Kidney tubule cell (primary cell): ENCODE measurements at regions not wholly inside any gene's neighbourhood (a gene's known extent, or its start where the extent isn't known, plus 50 kb on each side); places are given as distances from the start of the nearest gene placed in this dataset.
"Not testable (repeated sequence)": the region's sequence is repeated elsewhere in the genome, so short reads cannot be mapped to it uniquely, and the experiment has no call there.

Experiments
- DNase-seq: peaks from one replicate; pipeline ENCODE4 v3.0.0-alpha.2; 2018; ENCODE audit warnings: low spot score

- no peak for DNase-seq
Measured at GRCh38 chr16:86869288-86870022, 291.1 kb downstream of the FOXL1 start.

DNA sequence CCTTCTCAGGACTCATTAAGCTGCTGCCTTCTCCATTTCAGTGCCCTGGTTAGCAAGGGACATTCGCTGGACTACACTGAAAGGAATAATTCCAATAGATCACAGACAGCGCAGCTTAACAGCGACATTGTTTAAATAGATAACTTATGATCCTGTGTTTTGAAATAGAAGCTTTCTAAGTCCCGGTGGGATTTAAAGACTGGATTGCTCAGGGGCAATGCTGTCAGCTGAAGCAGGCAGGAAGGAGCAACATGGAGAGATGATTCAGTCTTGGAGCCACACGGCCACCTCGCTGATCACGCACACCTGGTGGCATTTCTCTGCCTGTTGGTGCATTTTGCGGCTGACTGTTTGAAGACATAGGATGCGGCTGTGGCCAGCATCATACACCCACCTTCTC lies 292.0 kb downstream of the FOXL1 start:
- no peak for DNase-seq

DNA sequence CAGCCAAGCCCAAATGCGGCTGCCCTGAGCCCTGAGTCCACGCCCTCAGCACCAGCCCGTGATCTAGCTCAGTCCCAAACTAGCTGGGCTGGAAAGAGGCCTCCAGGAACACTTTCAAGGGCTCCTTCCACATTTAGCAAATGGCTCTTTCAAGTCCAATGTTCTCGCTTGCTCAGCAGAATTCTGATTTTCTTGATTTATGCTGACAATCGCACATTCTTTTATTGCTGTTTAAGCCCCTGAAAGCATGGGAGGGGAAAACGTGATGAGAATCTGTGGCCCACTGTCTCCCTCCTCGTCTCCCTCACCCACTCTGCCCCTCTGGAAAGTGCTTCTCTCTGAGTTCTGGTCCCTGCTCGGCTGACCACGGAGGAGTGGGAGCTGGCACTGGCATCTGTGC lies 293.8 kb downstream of the FOXL1 start:
- no peak for DNase-seq

- DNase-seq: no peak
Measured at GRCh38 chr16:86872833-86873232, 294.5 kb downstream of the FOXL1 start.

GRCh38 chr16:86874141-86874540 lies 295.8 kb downstream of the FOXL1 start:
- peak; percentile 23 for DNase-seq

DNA sequence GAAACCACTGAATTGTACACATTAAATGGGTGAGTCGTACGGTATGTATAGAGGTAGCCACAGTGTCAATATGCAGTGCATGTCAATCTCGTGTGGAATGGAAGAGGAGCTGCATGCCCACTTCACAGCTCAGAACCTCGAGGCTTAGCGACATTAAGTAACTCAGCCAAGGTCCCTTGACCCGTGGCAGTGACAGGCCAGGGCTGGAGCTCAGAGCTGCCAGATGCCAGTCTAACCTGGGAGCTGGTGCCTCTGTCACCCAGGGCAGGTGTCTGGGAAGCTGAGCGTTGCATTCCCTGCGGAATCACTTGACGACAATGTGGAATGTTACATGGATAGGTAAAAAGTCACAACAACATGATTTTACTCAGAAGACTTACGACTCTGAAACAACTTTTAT lies 298.1 kb downstream of the FOXL1 start:
- no peak for DNase-seq

- DNase-seq: no peak
Measured at GRCh38 chr16:86877108-86877507, 298.8 kb downstream of the FOXL1 start.

DNA sequence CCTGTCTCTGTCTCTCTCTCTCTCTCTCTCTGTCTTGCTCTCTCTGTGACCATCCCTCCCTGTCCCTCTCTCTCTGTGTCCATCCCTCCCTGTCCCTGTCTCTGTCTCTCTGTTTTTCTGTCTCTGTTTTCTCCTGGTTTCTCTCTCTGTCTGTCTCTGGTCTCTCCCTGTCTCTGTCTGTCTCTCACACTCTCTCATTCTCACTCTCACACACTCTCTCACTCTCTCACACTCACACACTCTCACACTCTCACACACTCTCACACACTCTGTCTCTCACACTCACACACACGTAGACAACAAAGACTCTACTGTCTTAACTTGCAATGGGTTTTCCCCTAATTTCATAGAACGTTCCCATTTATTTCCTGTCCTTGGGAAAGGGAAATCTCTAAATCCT lies 299.5 kb downstream of the FOXL1 start:
- no peak for DNase-seq

GRCh38 chr16:86878236-86879080 lies 300.1 kb downstream of the FOXL1 start:
- no peak for DNase-seq

- DNase-seq: no peak
Measured at GRCh38 chr16:86879268-86879667, 300.9 kb downstream of the FOXL1 start.

DNA sequence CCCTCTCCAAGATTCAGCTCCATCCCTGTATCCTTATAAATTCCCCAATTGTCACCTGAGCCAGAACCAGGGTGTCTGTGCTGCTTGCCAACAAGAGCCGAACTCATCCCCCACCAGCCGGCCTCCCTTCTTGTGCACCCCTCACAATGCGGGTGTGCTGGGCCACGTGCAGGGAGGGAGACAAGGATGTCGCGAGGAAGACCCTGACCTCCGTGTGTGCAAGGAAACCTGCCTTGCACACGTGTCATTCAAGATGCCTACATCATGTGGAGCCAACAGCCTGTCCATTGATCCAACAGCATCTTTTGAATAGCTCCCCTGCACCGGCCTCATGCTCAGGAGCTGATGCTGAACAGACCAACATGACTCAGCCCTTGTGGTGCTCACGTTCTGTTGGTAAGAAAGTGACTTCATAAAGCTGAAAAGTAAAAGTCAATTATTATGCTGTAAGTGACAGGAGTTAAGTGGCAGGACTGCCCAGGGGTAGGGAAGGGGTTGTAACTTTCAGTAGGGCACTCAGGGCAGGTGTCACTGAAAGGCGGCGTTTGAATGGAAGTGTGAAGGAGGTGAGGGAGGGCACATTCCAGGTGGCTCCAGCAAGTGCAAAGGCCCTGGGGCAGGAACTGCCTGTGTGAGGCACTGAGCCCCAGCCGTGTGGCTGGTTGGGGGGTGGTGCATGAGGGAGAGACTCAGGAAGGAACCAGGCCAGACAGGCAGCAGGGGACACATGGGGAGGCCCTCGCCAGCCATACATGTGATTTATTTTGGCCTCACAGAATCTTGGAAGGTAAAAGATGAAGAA lies 302.2 kb downstream of the FOXL1 start:
- DNase-seq: no peak

- DNase-seq: no peak
Measured at GRCh38 chr16:86881118-86881510, 302.8 kb downstream of the FOXL1 start.

- no peak for DNase-seq
Measured at GRCh38 chr16:86881861-86882273, 303.5 kb downstream of the FOXL1 start.

DNA sequence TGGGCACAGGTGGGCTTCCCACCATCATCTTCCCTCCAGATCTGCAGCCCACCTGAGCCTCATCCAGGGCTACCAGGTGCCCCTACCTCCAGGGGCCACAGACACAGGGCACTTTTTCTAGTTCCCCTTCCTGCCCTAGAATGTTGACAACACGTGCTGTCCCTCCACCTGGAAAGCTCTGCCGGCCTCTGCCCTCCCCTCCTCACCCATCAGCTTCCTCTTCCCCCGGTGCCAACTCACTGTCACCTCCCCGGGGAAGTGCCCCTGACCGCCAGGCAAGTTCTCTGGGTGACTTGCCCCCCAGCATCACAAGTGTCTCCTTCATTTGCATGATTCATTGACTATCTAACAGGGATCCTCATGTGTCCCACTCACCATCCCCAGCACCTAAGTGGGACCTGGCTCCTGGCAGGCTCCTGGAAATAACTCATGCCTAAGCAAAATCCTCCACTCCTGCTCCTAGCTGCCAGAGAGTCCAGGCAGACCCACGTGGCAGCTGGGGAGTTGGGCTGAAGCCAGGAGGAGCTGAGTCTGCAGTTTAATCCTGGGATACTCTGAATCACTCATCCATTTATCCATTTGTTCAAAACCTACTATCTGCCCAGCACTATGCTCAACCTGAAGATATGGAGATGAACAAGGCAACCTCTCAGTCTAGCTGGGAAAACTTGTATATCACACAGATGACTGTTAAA lies 304.4 kb downstream of the FOXL1 start:
- DNase-seq: peak; percentile 74

- DNase-seq: no peak
Measured at GRCh38 chr16:86883583-86884389, 305.4 kb downstream of the FOXL1 start.

DNA sequence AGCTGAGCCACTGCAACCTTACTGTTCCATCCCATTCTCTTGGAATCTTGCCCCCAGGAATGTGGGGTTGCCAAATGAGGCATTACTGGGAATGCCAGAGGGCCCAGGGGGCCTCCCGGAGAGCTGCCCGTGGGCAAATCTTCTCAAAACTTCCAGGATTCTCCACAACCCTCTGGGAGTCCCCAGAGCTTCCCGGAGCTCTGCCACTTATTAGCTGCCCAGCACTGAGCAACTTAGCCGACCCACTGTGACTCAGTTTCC lies 306.0 kb downstream of the FOXL1 start:
- DNase-seq: peak; percentile 33

GRCh38 chr16:86885139-86885538 lies 306.8 kb downstream of the FOXL1 start:
- DNase-seq: no peak

- DNase-seq: peak; percentile 33
Measured at GRCh38 chr16:86886651-86887050, 308.3 kb downstream of the FOXL1 start.

GRCh38 chr16:86887416-86887815 lies 309.1 kb downstream of the FOXL1 start:
- DNase-seq: no peak

DNA sequence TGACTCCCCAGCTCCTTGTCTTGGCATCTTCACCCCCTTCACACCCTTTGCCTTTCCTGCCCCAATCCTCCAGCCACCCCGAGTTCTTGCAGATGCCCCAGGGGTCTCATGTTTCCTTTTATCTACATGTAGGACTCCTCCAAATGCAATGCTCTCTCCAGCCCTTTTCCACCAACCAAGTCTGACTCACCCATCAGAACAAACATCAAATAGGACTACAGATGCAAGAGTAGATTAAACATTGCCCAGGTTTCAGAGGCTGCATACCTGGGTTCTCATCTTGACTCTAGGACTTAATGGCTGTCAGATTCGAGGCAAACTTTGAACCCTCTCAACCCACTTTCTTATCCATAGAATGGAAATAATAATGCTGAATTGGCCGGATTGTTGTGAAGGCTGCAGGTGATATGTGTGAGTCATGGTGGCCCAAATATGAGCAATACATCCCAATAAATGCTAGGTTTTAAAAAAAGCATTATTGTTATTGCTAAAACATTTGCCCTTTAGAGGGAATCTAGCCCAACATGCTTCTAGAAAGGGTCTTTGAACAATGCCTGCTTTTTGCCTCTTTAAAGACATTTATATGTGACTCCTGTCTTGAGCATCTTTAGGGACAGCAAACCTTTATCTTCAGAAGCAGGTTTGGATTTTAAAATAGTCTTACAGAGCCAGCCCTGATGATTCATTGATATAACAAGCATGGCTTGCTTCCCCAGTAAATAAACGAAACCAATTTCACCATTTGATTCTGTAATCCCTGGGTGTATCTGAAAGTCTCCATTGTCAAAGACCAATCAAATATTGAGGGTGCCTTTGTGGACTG lies 310.1 kb downstream of the FOXL1 start:
- no peak for DNase-seq

DNA sequence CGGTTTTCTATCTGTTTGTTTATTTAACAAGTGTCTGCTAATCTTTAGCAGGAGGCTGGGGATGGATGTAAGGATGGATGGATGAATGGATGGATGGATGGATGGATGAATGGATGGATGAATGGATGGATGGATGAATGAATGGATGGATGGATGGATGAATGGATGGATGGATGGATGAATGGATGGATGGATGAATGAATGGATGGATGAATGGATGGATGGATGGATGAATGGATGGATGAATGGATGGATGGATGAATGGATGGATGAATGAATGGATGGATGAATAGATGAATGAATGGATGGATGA lies 310.7 kb downstream of the FOXL1 start:
- not testable (repeated sequence) for DNase-seq
